SU-DHL-6 (cell line): ENCODE measurements at regions not wholly inside any gene's neighbourhood (a gene's known extent, or its start where the extent isn't known, plus 50 kb on each side); places are given as distances from the start of the nearest gene placed in this dataset.

Experiments used
- EZH2phosphoT487 ChIP-seq: fragments of 200-600 bp; sonication (generic), shearing (Covaris generic); conservative IDR thresholded peaks from 2 replicates; pipeline ENCODE4 v1.6.1; 2018; ENCODE audit warnings: mild to moderate bottlenecking, antibody characterized with exemption, low read length, moderate library complexity, mixed read lengths
- TF ChIP-seq, protein P1 (sequence below): fragments of 200-600 bp; sonication (generic); IDR thresholded peaks from one replicate; pipeline ENCODE4 v1.5.1; 2017; ENCODE audit warnings: antibody characterized with exemption, mild to moderate bottlenecking, low read length, moderate library complexity; ENCODE audit not compliant: insufficient read depth, poor library complexity, severe bottlenecking

DNA sequence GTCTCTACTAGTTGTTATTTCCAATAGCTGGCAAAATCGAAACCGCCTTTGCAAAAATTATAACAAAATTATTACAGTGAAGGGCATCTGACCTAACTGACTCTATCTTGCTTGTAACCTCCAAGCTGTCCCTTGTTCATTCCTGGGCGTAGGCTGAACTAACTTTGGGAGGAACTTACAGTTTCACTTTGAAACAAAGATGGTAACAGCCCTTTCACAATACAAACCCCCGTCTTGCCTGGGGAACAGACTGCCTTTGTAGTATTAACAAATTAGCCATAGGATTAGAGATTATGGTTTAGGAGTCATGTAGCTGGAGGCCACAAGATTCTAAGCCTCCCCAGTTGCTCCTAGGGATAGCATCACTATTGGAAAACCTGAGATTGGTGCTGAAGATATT, 131.6 kb upstream of the HSD17B12 start:
- TF ChIP-seq, protein P1, sequence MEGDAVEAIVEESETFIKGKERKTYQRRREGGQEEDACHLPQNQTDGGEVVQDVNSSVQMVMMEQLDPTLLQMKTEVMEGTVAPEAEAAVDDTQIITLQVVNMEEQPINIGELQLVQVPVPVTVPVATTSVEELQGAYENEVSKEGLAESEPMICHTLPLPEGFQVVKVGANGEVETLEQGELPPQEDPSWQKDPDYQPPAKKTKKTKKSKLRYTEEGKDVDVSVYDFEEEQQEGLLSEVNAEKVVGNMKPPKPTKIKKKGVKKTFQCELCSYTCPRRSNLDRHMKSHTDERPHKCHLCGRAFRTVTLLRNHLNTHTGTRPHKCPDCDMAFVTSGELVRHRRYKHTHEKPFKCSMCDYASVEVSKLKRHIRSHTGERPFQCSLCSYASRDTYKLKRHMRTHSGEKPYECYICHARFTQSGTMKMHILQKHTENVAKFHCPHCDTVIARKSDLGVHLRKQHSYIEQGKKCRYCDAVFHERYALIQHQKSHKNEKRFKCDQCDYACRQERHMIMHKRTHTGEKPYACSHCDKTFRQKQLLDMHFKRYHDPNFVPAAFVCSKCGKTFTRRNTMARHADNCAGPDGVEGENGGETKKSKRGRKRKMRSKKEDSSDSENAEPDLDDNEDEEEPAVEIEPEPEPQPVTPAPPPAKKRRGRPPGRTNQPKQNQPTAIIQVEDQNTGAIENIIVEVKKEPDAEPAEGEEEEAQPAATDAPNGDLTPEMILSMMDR: no peak
- TF ChIP-seq EZH2phosphoT487: no peak
